ENCODE measurements at regions not wholly inside any gene's neighbourhood (a gene's known extent, or its start where the extent isn't known, plus 50 kb on each side); places are given as distances from the start of the nearest gene placed in this dataset.
A peak's percentile ranks its signal among the peaks of the same experiment; 100 is the strongest.

DNA sequence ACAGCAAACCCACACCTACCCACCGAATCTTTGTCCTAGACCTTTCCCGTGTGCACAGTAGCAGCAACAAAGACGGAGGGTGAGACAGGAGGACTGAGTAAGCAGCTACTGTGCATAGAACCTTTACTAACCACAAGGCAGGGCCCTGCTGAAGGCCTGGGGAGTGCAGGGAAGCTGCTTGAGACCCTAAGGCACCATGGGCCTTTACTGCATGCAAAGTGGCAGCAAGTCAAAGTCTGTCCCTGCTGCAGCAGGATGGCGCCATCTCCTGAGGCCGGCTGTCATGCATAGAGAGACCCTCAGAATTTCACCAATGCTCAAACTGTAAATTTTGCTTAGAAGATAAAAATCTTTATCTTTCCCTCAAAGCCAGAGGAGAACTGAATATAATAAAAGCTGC is 610.5 kb downstream of the ACTR3B start:
- H3K4me3 ChIP-seq = no peak overlapping the region
- no peaks in the 10 kb centered on the region for H3K27me3 ChIP-seq (replicated peaks; ENCODE audit: insufficient read depth)
- no peaks in the 10 kb centered on the region for H3K36me3 ChIP-seq
- H3K9me3 ChIP-seq = no peaks in the 10 kb centered on the region
- TF ChIP-seq POLR2A (IDR thresholded peaks at IDR 0.05) (no peak), POLR2AphosphoS5 (IDR thresholded peaks at IDR 0.05) (no peak)
- TF ChIP-seq, protein P1, sequence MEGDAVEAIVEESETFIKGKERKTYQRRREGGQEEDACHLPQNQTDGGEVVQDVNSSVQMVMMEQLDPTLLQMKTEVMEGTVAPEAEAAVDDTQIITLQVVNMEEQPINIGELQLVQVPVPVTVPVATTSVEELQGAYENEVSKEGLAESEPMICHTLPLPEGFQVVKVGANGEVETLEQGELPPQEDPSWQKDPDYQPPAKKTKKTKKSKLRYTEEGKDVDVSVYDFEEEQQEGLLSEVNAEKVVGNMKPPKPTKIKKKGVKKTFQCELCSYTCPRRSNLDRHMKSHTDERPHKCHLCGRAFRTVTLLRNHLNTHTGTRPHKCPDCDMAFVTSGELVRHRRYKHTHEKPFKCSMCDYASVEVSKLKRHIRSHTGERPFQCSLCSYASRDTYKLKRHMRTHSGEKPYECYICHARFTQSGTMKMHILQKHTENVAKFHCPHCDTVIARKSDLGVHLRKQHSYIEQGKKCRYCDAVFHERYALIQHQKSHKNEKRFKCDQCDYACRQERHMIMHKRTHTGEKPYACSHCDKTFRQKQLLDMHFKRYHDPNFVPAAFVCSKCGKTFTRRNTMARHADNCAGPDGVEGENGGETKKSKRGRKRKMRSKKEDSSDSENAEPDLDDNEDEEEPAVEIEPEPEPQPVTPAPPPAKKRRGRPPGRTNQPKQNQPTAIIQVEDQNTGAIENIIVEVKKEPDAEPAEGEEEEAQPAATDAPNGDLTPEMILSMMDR (IDR thresholded peaks at IDR 0.05) = no peak
- 68% methylated on average over 5 of the region's 5 CpGs for WGBS
- H3K27ac ChIP-seq = no peak overlapping the region
- no peak for DNase-seq (ENCODE audit: low spot score)
- H3K4me1 ChIP-seq (replicated peaks) = no peaks in the 10 kb centered on the region
- intact Hi-C loops (cut with DNase I) = no loop called here

DNA sequence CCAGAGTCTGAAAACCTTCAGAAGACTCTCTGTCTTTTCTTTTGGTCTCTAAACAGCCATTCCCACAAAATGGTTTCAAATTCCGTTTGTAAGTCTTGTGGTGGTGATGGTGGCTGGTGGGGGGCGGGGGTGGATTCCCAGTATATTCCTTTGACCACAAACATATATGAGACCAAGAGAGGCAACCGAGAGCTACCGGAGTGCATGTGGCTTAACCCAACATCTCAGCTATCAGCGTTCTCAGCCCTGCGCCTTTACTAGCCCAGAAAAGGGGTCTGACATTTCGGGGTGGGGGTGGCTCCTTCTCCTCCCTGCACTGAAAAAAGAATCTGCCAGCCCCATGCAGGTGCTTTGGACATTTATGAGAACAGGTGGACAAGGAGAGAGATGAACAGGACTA is 621.1 kb downstream of the ACTR3B start:
- no peak overlapping the region for H3K4me3 ChIP-seq
- no peak overlapping the region for H3K27ac ChIP-seq
- intact Hi-C loops (cut with DNase I) = no loop called here
- no peaks in the 10 kb centered on the region for H3K36me3 ChIP-seq
- TF ChIP-seq, protein P1 (IDR thresholded peaks at IDR 0.05) = no peak
- TF ChIP-seq POLR2A (IDR thresholded peaks at IDR 0.05) = no peak
- no peak for TF ChIP-seq POLR2AphosphoS5 (IDR thresholded peaks at IDR 0.05)
- H3K4me1 ChIP-seq (replicated peaks) = no peaks in the 10 kb centered on the region
- no peaks in the 10 kb centered on the region for H3K27me3 ChIP-seq (replicated peaks; ENCODE audit: insufficient read depth)
- 78% methylated on average over 7 of the region's 7 CpGs for WGBS
- DNase-seq (ENCODE audit: low spot score) = no peak
- H3K9me3 ChIP-seq = no peaks in the 10 kb centered on the region

DNA sequence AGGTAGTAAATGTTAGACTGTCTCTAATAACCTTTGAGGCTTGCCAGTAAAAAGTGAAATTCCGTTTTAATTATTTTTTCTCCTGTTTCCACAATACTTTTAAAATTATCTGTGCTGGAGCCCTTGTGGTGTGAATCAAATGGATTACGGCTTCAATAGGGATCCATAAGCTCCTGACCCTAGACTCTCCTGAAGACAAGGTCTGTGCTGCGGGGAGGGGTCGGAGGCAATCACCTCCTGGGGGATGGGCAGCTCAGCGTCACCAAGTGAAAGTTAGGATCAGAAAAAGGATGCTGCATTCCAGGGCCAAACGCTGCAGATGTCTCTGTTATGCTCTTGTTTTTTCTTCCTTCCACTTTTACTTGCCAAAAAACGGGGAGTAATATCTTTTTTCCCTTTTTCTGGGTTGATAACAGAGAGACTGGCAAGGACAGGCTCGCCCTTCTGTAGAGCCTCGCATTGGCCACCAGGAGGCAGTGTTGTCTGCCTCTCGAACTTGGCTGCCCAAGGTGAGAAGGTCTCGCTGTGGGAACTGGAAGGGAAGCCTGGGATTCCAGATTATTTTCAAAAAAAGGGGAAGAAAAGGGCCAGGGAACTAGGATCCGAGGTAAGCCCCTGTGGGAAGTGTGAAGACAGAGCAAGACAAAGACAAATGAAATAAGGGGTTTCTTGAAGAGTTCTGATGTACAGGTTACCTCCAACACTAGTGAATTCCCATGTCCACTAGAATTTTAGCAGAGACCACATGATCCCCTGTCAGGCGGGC is 621.9 kb downstream of the ACTR3B start:
- intact Hi-C loops (cut with DNase I) = no loop called here

DNA sequence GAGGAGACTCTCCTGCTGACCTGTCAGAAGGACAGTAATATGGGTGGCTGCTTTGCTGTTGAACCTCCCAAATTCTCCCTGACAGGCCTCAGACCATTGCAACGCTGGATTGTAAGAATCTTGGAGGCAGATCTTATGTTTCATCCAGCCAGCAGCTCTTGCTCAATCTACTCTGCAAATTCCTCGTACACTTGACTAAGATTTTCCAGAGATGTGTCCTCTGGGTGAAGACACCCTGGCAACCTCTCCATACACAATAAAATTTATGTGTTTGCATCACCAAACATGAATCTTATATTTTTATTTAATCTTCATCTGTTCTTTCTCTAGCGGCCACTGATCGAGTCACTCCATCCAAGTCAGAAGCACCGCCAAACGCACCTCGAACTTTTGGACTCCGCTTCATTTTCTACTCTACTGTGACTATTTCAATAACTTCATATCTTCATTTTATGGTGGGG is 623.1 kb downstream of the ACTR3B start:
- no peak overlapping the region for H3K27ac ChIP-seq
- H3K4me1 ChIP-seq (replicated peaks) = no peaks in the 10 kb centered on the region
- H3K27me3 ChIP-seq (replicated peaks; ENCODE audit: insufficient read depth) = no peaks in the 10 kb centered on the region
- H3K4me3 ChIP-seq = no peak overlapping the region
- H3K36me3 ChIP-seq = no peaks in the 10 kb centered on the region
- intact Hi-C loops (cut with DNase I) = no loop called here
- DNase-seq (ENCODE audit: low spot score) = no peak
- TF ChIP-seq, protein P1 (IDR thresholded peaks at IDR 0.05) = no peak
- no peak for TF ChIP-seq POLR2AphosphoS5 (IDR thresholded peaks at IDR 0.05)
- TF ChIP-seq POLR2A (IDR thresholded peaks at IDR 0.05) = no peak
- WGBS = 76% methylated on average over 8 of the region's 8 CpGs
- no peaks in the 10 kb centered on the region for H3K9me3 ChIP-seq

More for the DNA sequence above, 621.9 kb downstream of the ACTR3B start:
- no peak overlapping the region for H3K27ac ChIP-seq
- TF ChIP-seq, protein P1 (IDR thresholded peaks at IDR 0.05) = peak; percentile 11 to 64 (median 45)
- TF ChIP-seq POLR2A (IDR thresholded peaks at IDR 0.05) = no peak
- H3K4me1 ChIP-seq (replicated peaks) = no peaks in the 10 kb centered on the region
- DNase-seq (ENCODE audit: low spot score) = no peak
- 17% methylated on average over 13 of the region's 13 CpGs for WGBS
- no peaks in the 10 kb centered on the region for H3K36me3 ChIP-seq
- H3K27me3 ChIP-seq (replicated peaks; ENCODE audit: insufficient read depth) = no peaks in the 10 kb centered on the region
- H3K9me3 ChIP-seq = no peaks in the 10 kb centered on the region
- no peak overlapping the region for H3K4me3 ChIP-seq

DNA sequence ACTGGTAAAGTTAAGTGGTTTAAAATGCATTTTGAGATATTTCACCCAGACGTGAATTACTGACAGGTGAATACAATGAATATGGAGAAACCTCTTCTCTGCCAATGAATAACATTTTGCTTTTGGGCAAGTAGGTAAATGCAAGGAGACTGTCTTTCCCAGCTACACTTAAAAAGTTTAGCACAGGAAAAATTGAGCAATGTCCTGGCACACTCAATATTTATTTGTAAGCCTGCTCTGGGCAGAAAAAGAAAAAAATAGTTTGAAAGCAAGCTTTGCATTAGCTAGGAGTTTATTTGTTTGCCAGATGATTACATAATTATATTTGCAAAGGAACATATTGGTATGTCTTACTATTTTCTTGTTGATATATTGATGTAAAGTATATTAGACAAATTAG is 624.2 kb downstream of the ACTR3B start:
- Histone ChIP-seq H3K9me3 (no peaks in the 10 kb centered on the region), H3K4me3 (no peak overlapping the region), H3K36me3 (no peaks in the 10 kb centered on the region), H3K4me1 (replicated peaks) (no peaks in the 10 kb centered on the region), H3K27ac (no peak overlapping the region), H3K27me3 (replicated peaks; ENCODE audit: insufficient read depth) (no peaks in the 10 kb centered on the region)
- WGBS = 34% methylated on average over 1 of the region's 1 CpG
- intact Hi-C loops (cut with DNase I) = no loop called here
- TF ChIP-seq POLR2A (IDR thresholded peaks at IDR 0.05) (no peak), POLR2AphosphoS5 (IDR thresholded peaks at IDR 0.05) (no peak)
- TF ChIP-seq, protein P1 (IDR thresholded peaks at IDR 0.05) = no peak
- DNase-seq (ENCODE audit: low spot score) = no peak

All from prostate gland (tissue), 2 donors.